SH-SY5Y (cell line): ENCODE measurements at regions not wholly inside any gene's neighbourhood (a gene's known extent, or its start where the extent isn't known, plus 50 kb on each side); places are given as distances from the start of the nearest gene placed in this dataset.

Source experiments
- GATA2 ChIP-seq: IDR thresholded peaks from 2 replicates; pipeline ENCODE4 v1.6.1; 2011; ENCODE audit warnings: mild to moderate bottlenecking, low read depth, low read length
- GATA3 ChIP-seq: IDR thresholded peaks from 2 replicates; pipeline ENCODE4 v1.6.1; 2011; ENCODE audit warnings: low read depth, mild to moderate bottlenecking, low read length, moderate library complexity

DNA sequence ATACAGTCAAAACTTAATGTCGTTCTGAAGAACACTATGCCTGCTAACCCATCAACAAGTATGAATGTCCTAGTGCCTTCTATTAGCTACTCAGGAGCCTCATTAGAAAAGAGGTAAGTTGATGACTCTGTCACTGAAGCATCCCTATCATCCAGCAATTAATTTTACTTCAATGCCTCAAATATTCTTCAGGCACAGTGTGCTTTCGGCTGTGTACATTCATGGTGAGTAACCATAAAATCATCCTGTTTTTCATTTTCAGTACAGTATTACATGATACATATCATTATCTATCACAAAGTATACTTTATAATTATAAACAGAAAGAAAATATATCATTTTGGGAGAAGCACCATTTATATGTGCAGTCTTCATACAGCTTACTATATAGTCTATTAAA is 495.5 kb upstream of the ZWINT start:
- TF ChIP-seq GATA3 (no peak), GATA2 (no peak)
